ENCODE measurements at regions not wholly inside any gene's neighbourhood (a gene's known extent, or its start where the extent isn't known, plus 50 kb on each side); places are given as distances from the start of the nearest gene placed in this dataset.
"Not testable (repeated sequence)": the region's sequence is repeated elsewhere in the genome, so short reads cannot be mapped to it uniquely, and the experiment has no call there.

DNA sequence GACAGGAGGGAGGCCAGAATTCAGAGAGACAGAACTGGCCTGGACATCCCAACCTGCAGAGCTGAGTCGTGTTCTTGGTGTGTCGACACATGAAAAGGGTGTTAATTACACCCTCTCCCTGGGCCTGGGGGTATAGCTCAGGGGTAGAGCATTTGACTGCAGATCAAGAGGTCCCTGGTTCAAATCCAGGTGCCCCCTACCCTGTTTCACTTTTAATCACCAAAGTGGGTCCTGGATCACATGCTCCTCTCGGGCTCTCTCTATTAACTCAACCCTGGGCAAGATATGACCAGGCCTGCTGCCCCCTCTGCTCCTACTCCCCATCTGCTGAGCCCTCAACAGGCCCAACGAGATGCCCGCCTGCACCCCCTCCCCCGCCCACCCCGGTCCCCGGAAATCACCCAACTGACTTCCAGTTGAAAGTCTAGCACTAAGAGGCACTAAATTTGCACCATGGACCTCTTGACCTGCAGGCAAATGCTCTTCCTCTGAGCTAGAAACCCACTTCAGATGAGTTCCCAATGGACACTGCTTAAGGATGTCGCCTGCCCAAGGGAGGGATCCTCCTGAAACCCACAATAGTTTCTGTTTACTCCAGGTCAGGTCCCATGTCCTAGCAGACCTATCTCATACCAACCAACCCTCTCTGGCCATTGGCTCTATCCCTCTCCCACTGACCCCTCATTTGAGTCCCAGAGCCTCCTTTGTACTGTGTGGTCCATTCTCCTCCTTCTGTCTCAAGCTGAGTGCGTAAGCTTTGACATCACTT, 137.6 kb downstream of the ZNF467 start:
- Histone ChIP-seq H3K9ac (ENCODE audit: insufficient read depth, low read length, poor library complexity, severe bottlenecking) (no peak overlapping the region), H3K4me1 (ENCODE audit: control insufficient read depth in 1 of 2, insufficient read depth in 2 of 2, low read length in 2 of 2) (no peaks in the 10 kb centered on the region), H3K27me3 (ENCODE audit: control insufficient read depth in 2 of 2, insufficient read depth in 2 of 2, low read length in 2 of 2) (peaks cover 0 to 3% of the 10 kb centered on the region in 2 donors), H3K9me3 (replicated peaks in 1 of 2; ENCODE audit: control insufficient read depth in 1 of 2, insufficient read depth in 1 of 2, low read length in 2 of 2) (no peaks in the 10 kb centered on the region), H3K4me3 (replicated peaks in 1 of 3; ENCODE audit: low read depth in 2 of 3, low read length in 3 of 3) (no peak overlapping the region), H3K4me2 (replicated peaks; ENCODE audit: extremely low read depth, low read length, poor library complexity, severe bottlenecking) (no peak overlapping the region), H3K36me3 (replicated peaks in 1 of 2; ENCODE audit: control insufficient read depth in 1 of 2, insufficient read depth in 2 of 2, low read length in 2 of 2) (no peaks in the 10 kb centered on the region), H3K79me2 (ENCODE audit: insufficient read depth, low read length) (no peaks in the 10 kb centered on the region), H4K20me1 (ENCODE audit: insufficient read depth, low read length) (no peaks in the 10 kb centered on the region), H2AFZ (ENCODE audit: insufficient read depth, low read depth, low read length, poor library complexity, severe bottlenecking) (no peak overlapping the region), H3K27ac (ENCODE audit: low read depth in 1 of 2, low read length in 2 of 2) (no peak overlapping the region)
- Mint-ChIP-seq H3K36me3 (no peaks in the 10 kb centered on the region), H3K27me3 (ENCODE audit: low read depth in 3 of 3) (peaks cover 3 to 7% (median 5%) of the 10 kb centered on the region in 3 donors), H3K9me3 (peaks cover 0 to 3% (median 0%) of the 10 kb centered on the region in 7 donors), H3K27ac (no peak overlapping the region), H3K4me1 (no peaks in the 10 kb centered on the region), H3K4me3 (no peak overlapping the region)
- TF ChIP-seq, protein P1, sequence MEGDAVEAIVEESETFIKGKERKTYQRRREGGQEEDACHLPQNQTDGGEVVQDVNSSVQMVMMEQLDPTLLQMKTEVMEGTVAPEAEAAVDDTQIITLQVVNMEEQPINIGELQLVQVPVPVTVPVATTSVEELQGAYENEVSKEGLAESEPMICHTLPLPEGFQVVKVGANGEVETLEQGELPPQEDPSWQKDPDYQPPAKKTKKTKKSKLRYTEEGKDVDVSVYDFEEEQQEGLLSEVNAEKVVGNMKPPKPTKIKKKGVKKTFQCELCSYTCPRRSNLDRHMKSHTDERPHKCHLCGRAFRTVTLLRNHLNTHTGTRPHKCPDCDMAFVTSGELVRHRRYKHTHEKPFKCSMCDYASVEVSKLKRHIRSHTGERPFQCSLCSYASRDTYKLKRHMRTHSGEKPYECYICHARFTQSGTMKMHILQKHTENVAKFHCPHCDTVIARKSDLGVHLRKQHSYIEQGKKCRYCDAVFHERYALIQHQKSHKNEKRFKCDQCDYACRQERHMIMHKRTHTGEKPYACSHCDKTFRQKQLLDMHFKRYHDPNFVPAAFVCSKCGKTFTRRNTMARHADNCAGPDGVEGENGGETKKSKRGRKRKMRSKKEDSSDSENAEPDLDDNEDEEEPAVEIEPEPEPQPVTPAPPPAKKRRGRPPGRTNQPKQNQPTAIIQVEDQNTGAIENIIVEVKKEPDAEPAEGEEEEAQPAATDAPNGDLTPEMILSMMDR (IDR thresholded peaks at IDR 0.05) = no peak
- DNase-seq = no peak
- 85% methylated on average over 6 of the region's 10 CpGs for WGBS (ENCODE audit: insufficient coverage)
- intact Hi-C loops (cut with micrococcal nuclease) = no loop called here

DNA sequence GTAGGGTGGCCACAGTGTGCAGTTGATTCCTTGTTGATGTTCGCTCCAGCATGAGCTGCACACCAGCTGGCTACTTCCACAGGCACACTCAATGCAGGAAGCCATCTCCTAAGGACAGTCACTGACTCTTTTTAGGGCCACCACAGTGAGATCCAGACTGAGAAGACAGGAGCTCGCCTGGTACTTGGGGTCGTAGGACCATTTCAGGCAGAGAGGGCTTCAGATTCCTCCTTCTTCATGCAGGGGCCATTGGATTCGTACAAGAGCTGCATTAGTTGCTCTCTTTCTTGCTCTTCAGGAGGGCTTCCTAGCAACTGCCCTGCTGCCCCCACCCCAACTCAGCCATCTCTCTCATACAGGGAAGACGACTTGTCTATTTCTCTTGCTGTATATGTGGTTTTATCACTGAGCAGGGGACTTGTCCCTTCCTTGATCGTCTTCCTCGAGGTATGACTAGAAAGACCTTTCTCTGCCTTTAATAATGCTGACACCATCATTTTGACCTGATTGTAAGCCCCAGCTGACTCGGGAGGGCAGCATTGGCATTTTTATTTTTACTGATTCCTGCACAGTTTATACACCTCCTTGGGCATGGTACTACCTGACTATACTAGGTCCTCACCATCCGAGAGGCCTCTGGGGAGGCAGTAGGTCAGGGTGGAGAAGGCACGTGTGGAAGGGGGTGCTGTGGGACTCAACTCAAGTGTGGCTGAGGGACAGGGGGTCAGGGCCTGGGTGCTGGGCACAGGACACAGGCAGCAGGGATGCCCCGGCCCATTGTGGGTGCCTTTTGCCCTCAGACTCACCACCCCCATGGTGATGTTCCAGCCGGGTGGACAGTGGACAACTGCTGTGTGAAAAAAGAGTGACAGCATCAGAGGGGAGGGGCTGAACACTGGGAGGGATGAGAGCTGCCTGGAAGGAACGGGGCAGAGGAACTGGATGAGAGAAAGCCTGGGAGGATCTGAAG, 136.7 kb upstream of the ZNF746 start:
- H3K9ac ChIP-seq (ENCODE audit: insufficient read depth, low read length, poor library complexity, severe bottlenecking) = no peak overlapping the region
- no peaks in the 10 kb centered on the region for H3K4me1 ChIP-seq (ENCODE audit: control insufficient read depth in 1 of 2, insufficient read depth in 2 of 2, low read length in 2 of 2)
- Mint-ChIP-seq H3K9me3 (no peaks in the 10 kb centered on the region), H3K27me3 (ENCODE audit: low read depth in 3 of 3) (peaks cover 3 to 5% (median 4%) of the 10 kb centered on the region in 3 donors), H3K27ac (no peak overlapping the region), H3K36me3 (no peaks in the 10 kb centered on the region), H3K4me1 (no peaks in the 10 kb centered on the region), H3K4me3 (peak overlapping the region in 1 of 2 donors; percentile 9)
- H3K27ac ChIP-seq (ENCODE audit: low read depth in 1 of 2, low read length in 2 of 2) = no peak overlapping the region
- H4K20me1 ChIP-seq (ENCODE audit: insufficient read depth, low read length) = no peaks in the 10 kb centered on the region
- H3K36me3 ChIP-seq (replicated peaks in 1 of 2; ENCODE audit: control insufficient read depth in 1 of 2, insufficient read depth in 2 of 2, low read length in 2 of 2) = no peaks in the 10 kb centered on the region
- peaks cover 0 to 3% of the 10 kb centered on the region in 2 donors for H3K27me3 ChIP-seq (ENCODE audit: control insufficient read depth in 2 of 2, insufficient read depth in 2 of 2, low read length in 2 of 2)
- TF ChIP-seq, protein P1 (IDR thresholded peaks at IDR 0.05) = no peak
- no peak for DNase-seq
- H3K9me3 ChIP-seq (replicated peaks in 1 of 2; ENCODE audit: control insufficient read depth in 1 of 2, insufficient read depth in 1 of 2, low read length in 2 of 2) = no peaks in the 10 kb centered on the region
- no peaks in the 10 kb centered on the region for H3K79me2 ChIP-seq (ENCODE audit: insufficient read depth, low read length)
- no peak overlapping the region for H2AFZ ChIP-seq (ENCODE audit: insufficient read depth, low read depth, low read length, poor library complexity, severe bottlenecking)
- intact Hi-C loops (cut with micrococcal nuclease) = no loop called here
- WGBS (ENCODE audit: insufficient coverage) = 92% methylated on average over 7 of the region's 13 CpGs
- no peak overlapping the region for H3K4me2 ChIP-seq (replicated peaks; ENCODE audit: extremely low read depth, low read length, poor library complexity, severe bottlenecking)
- H3K4me3 ChIP-seq (replicated peaks in 1 of 3; ENCODE audit: low read depth in 2 of 3, low read length in 3 of 3) = no peak overlapping the region

DNA sequence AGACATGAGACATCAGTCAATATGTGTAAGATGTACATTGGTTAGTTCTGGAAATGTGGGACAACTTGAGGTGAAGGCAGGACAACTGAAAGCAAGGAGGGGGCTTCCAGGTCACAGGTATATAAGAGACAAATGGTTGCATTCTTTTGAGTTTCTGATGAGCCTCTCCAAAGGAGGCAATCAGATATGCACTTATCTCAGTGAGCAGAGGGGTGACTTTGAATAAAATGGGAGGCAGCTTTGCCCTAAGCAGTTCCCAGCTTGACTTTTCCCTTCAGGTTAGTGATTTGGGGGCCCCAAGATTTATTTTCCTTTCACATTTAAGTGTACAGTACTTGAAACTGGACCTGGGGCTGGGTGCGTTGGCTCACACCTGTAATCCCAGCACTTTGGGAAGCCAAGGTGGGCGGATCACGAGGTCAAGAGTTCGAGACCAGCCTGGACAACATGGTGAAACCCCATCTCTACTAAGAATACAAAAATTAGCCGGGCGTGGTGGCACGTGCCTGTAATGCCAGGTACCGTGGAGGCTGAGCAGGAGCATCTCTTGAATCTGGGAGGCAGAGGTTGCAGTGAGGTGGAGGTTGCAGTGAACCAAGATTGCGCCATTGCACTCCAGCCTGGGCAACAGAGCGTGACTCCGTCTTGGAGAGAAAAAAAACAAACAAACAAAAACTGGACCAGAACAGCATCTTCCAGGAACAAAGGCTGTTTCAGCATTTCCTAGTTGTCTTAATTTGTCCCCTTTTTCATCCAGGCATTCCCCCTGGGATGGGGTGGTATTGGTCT, 130.9 kb upstream of the ZNF746 start:
- not testable (repeated sequence) for H3K27ac Mint-ChIP-seq

More for the DNA sequence above, 130.9 kb upstream of the ZNF746 start:
- peaks cover 21% of the 10 kb centered on the region for H3K4me1 Mint-ChIP-seq
- H3K27ac ChIP-seq (ENCODE audit: low read depth in 1 of 2, low read length in 2 of 2); H4K20me1 ChIP-seq (ENCODE audit: insufficient read depth, low read length); H3K27me3 Mint-ChIP-seq (ENCODE audit: low read depth in 3 of 3); H3K9me3 Mint-ChIP-seq; H3K4me2 ChIP-seq (replicated peaks; ENCODE audit: extremely low read depth, low read length, poor library complexity, severe bottlenecking); H3K9ac ChIP-seq (ENCODE audit: insufficient read depth, low read length, poor library complexity, severe bottlenecking); H3K4me3 Mint-ChIP-seq; H3K36me3 ChIP-seq (replicated peaks in 1 of 2; ENCODE audit: control insufficient read depth in 1 of 2, insufficient read depth in 2 of 2, low read length in 2 of 2); H3K36me3 Mint-ChIP-seq; H2AFZ ChIP-seq (ENCODE audit: insufficient read depth, low read depth, low read length, poor library complexity, severe bottlenecking); DNase-seq; H3K9me3 ChIP-seq (replicated peaks in 1 of 2; ENCODE audit: control insufficient read depth in 1 of 2, insufficient read depth in 1 of 2, low read length in 2 of 2); H3K4me3 ChIP-seq (replicated peaks in 1 of 3; ENCODE audit: low read depth in 2 of 3, low read length in 3 of 3); H3K27me3 ChIP-seq (ENCODE audit: control insufficient read depth in 2 of 2, insufficient read depth in 2 of 2, low read length in 2 of 2); H3K79me2 ChIP-seq (ENCODE audit: insufficient read depth, low read length): not testable (repeated sequence)
- intact Hi-C loops (cut with micrococcal nuclease) = loop anchor here in 1 of 2 donors (10.0 kb wide), 2 partner anchors 204 to 604 kb away; partner anchors contain the start of gene PDIA4
- 50% methylated on average over 2 of the region's 11 CpGs for WGBS (ENCODE audit: insufficient coverage)
- H3K4me1 ChIP-seq (ENCODE audit: control insufficient read depth in 1 of 2, insufficient read depth in 2 of 2, low read length in 2 of 2) = peaks cover 13 to 19% of the 10 kb centered on the region in 2 donors

All from CD14-positive monocyte (primary cell).